ENCODE measurements at regions not wholly inside any gene's neighbourhood (a gene's known extent, or its start where the extent isn't known, plus 50 kb on each side); places are given as distances from the start of the nearest gene placed in this dataset.

- FAIRE-seq (no peak), DNase-seq (ENCODE audit: low read depth in 1 of 2, low spot score in 2 of 2) (no peak)
- no peak overlapping the region for H3K27ac ChIP-seq (ENCODE audit: low read depth, low read length)
- H3K36me3 ChIP-seq (ENCODE audit: control insufficient read depth in 2 of 4, insufficient read depth in 4 of 4, low read length in 3 of 4), result no peaks in the 10 kb centered on the region
- WGBS, 2 experiments (ENCODE audit: extremely low coverage in 1 of 2, insufficient coverage in 1 of 2, insufficient read length in 1 of 2, insufficient replicate concordance in 2 of 2, low coverage in 1 of 2, low lambda C conversion rate in 2 of 2, missing lambda C conversion rate in 1 of 2), result 87% methylated on average over 4 of the region's 4 CpGs; no CpG with 5 or more reads in 1 of the 2 experiments
- no peaks in the 10 kb centered on the region for H3K23me2 ChIP-seq (ENCODE audit: low read depth, low read length)
- H4K8ac ChIP-seq (ENCODE audit: extremely low read depth, insufficient read depth, low read length), result no peak overlapping the region
- H2BK120ac ChIP-seq (replicated peaks; ENCODE audit: low read depth, low read length), result no peak overlapping the region
- H3K4me1 ChIP-seq (replicated peaks in 1 of 4; ENCODE audit: control insufficient read depth in 3 of 4, insufficient read depth in 4 of 4, low read length in 3 of 4), result no peaks in the 10 kb centered on the region
- no peak overlapping the region for H4K91ac ChIP-seq (replicated peaks; ENCODE audit: insufficient read length, low read length)
- no peak overlapping the region for H3K9ac ChIP-seq (replicated peaks in 1 of 4; ENCODE audit: extremely low read depth in 1 of 4, low read depth in 3 of 4, low read length in 3 of 4)
- no peaks in the 10 kb centered on the region for H3K79me2 ChIP-seq (ENCODE audit: control insufficient read depth in 1 of 2, insufficient read depth in 2 of 2, low read length in 2 of 2)
- no peak overlapping the region for H3K14ac ChIP-seq (ENCODE audit: insufficient read length)
- no peaks in the 10 kb centered on the region for H3K9me3 ChIP-seq (ENCODE audit: insufficient read depth in 2 of 2, low read depth in 1 of 2, low read length in 1 of 2)
- no peak overlapping the region for H2AK5ac ChIP-seq (ENCODE audit: low read depth, low read length)
- no peak overlapping the region for H2AFZ ChIP-seq (ENCODE audit: low read length)
- H2BK12ac ChIP-seq (ENCODE audit: low read depth, low read length), result no peak overlapping the region
- no peak overlapping the region for H3K4ac ChIP-seq (replicated peaks; ENCODE audit: insufficient read length, low read depth, low read length)
- H3K4me2 ChIP-seq (ENCODE audit: insufficient read depth in 1 of 2, low read depth in 2 of 2, low read length in 2 of 2), result no peak overlapping the region
- no peaks in the 10 kb centered on the region for H3K27me3 ChIP-seq (replicated peaks in 1 of 4; ENCODE audit: control insufficient read depth in 3 of 4, extremely low read depth in 1 of 4, insufficient read depth in 3 of 4, low read length in 3 of 4)
- H3K56ac ChIP-seq (replicated peaks; ENCODE audit: insufficient read length, low read depth, low read length), result no peak overlapping the region
- no peak overlapping the region for H2BK15ac ChIP-seq (ENCODE audit: low read length)
- H4K5ac ChIP-seq (ENCODE audit: insufficient read length, low read depth, low read length), result no peak overlapping the region
- no peaks in the 10 kb centered on the region for H4K20me1 ChIP-seq (replicated peaks in 1 of 2; ENCODE audit: control insufficient read depth in 1 of 2, insufficient read depth in 2 of 2, low read length in 2 of 2)
- CTCF ChIA-PET (ENCODE audit: partially characterized antibody), result no interaction called here
- no peaks in the 10 kb centered on the region for H3K79me1 ChIP-seq (ENCODE audit: low read depth, low read length)
- no peak overlapping the region for H3K18ac ChIP-seq (ENCODE audit: extremely low read depth, low read length)
- POLR2A ChIA-PET (ENCODE audit: partially characterized antibody), result no interaction called here
- no peak overlapping the region for H2BK5ac ChIP-seq (ENCODE audit: low read depth, low read length)
- H2BK20ac ChIP-seq (ENCODE audit: low read length), result no peak overlapping the region
- H3K23ac ChIP-seq (ENCODE audit: insufficient read length), result no peak overlapping the region
- H3K4me3 ChIP-seq (ENCODE audit: extremely low read depth in 1 of 4, insufficient read depth in 2 of 4, low read depth in 3 of 4, low read length in 4 of 4), result no peak overlapping the region
- TF ChIP-seq TCF12 (IDR thresholded peaks at IDR 0.05; ENCODE audit: low read depth, low read length), result no peak
- no peak for TF ChIP-seq NRF1 (IDR thresholded peaks at IDR 0.05; ENCODE audit: low read depth, low read length)
- TF ChIP-seq SP2 (IDR thresholded peaks at IDR 0.05; ENCODE audit: low read length), result no peak
- no peak for TF ChIP-seq ASH2L (IDR thresholded peaks at IDR 0.05; ENCODE audit: low read length)
- TF ChIP-seq GTF2F1 (IDR thresholded peaks at IDR 0.05; ENCODE audit: borderline replicate concordance, low read depth, low read length), result no peak
- TF ChIP-seq SP4 (IDR thresholded peaks at IDR 0.05; ENCODE audit: low read length), result no peak
- no peak for TF ChIP-seq KDM4A (IDR thresholded peaks at IDR 0.05; ENCODE audit: low read depth, low read length, severe bottlenecking)
- no peak for TF ChIP-seq FOSL1 (IDR thresholded peaks at IDR 0.05; ENCODE audit: insufficient read depth, low read depth, low read length)
- no peak for TF ChIP-seq TBP (IDR thresholded peaks at IDR 0.05; ENCODE audit: low read depth, low read length)
- TF ChIP-seq CBX5 (IDR thresholded peaks at IDR 0.05; ENCODE audit: low read depth, low read length), result no peak
- no peak for TF ChIP-seq CBX8 (IDR thresholded peaks at IDR 0.05; ENCODE audit: borderline replicate concordance, low read depth, low read length)
- TF ChIP-seq JUN (IDR thresholded peaks at IDR 0.05; ENCODE audit: low read depth, low read length), result no peak
- TF ChIP-seq PHF8 (conservative IDR thresholded peaks at IDR 0.05; ENCODE audit: low read depth, low read length), result no peak
- no peak for TF ChIP-seq SAP30 (IDR thresholded peaks at IDR 0.05; ENCODE audit: insufficient read depth, insufficient replicate concordance, low read length)
Observed at GRCh38 chr2:155633887-155634570, 698.5 kb downstream of the NR4A2 start.

Measured in H1 (cell line).